ENCODE measurements at regions not wholly inside any gene's neighbourhood (a gene's known extent, or its start where the extent isn't known, plus 50 kb on each side); places are given as distances from the start of the nearest gene placed in this dataset.
"Not testable (repeated sequence)": the region's sequence is repeated elsewhere in the genome, so short reads cannot be mapped to it uniquely, and the experiment has no call there.

DNA sequence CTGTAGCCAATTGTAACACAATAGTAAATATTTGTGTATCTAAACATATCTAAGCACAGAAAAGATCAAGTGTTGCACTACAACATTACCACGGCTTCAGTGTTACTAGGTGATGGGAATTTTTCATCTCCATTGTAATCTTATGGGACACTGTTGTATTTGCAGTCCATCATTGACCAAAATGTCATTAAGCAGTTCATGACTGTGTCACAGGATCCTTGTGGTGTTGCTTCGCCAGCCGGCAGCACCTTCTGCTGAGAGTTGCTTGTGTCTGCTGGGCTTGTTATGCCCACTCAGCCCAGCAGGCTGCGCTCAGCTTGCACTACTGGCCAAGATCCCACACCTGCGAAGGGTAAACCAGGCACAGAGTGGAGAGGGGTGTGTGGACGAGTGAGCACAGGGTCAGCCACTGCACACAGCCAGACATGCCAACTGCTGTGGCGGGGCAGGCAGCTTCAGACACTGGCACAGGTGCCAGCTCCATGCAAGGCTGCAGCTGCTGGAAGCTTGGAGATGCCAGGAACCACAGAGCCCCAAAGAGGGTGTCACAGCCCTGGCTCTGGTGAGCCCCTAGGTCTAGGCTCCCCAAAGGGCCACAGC is 273.7 kb downstream of the CETN3 start:
- DNase-seq (ENCODE audit: low read depth in 2 of 2, low spot score in 1 of 2) = no peak

DNA sequence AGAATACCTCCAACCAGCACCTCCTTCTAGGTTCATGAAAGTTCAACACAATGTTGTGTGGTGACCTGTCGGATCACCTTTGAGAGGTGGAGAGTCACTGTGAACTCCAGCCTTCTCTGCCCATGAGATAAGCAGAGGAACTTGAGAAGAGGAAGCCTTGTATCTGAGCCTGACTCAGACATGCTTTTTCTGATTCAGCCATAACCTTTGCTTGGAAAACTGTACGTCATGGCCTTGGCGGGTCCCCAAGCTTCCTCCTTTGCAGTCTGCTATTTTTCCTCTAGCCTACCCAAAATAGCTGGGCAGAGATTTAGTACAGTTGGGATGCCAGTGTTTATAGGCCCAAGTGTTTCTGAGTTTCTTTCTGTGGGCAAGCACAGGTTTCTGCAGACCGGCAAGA is 274.7 kb downstream of the CETN3 start:
- DNase-seq (ENCODE audit: low read depth in 2 of 2, low spot score in 1 of 2) = no peak

DNA sequence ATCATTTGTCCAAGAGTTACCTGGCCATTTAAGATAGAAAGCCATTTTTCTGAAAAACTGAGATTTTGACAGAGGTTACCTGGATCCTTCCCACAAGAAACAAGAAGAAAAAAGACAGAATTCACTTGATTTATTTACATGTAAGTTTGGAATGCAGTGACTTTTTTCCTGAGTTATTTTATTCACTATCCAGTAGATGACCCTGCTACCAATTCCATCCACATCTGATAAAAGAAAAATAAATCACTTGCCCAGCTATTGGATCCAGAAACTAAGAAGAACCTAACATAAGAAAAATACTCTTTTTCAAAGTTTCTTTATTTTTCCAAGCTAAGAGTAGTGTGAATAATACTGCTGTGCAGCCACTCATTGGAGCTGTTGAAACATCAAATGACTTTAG is 275.2 kb downstream of the CETN3 start:
- DNase-seq (ENCODE audit: low read depth in 2 of 2, low spot score in 1 of 2) = no peak

DNA sequence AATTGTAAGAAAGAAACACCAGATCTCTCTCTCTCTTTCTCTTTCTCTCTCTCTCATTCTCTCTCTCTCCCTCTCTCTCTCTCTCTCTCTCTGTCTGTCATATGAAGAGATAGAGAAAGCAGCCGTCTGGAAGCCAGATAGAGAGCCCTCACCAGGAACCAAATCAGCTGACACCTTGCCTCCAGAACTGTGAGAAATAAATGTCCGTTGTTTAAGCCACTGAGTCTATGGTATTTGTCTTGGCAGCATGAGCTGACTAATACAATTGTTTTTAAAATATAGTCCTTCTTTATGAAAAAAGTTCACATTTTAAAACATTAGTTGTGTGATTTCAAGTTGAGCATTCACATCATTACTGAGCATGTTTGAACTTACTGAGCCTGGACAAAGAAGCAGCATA is 275.6 kb downstream of the CETN3 start:
- DNase-seq (ENCODE audit: low read depth in 2 of 2, low spot score in 1 of 2) = no peak

DNA sequence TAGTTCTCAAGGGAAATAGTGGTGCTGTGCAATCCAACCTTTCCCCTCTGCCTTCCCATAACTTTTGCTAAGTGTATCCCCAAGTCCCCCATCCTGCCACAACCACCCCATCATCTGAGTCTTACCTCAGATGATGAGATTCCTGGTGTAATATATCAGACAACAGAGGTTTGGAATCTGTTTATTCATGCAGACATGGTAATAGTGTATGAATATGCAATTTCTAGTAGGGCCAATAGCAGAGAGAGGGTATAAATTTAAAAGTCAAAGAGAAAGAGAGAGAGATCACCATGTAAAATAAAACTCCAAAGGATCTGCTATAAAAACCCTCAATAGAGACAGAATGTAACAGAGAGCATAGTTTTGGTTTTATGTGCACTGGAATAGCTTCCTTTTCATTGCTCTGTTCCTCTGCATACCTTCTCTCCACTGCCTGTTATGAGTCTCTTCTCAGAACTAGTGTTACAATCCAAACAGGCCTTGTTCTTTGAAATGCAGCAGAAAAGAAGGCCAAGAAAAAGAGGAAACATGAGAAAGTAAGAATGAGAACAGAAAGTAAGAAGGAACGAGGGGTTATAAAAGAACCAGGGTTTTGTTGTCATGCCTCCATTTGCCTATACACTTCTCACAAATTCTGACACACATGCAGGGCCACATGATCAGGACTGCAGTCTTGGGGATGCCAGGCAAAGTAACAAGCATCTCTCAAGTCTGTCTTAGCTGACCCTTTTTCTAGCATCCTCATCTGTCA is 278.0 kb downstream of the CETN3 start:
- DNase-seq (ENCODE audit: low read depth in 2 of 2, low spot score in 1 of 2) = no peak

DNA sequence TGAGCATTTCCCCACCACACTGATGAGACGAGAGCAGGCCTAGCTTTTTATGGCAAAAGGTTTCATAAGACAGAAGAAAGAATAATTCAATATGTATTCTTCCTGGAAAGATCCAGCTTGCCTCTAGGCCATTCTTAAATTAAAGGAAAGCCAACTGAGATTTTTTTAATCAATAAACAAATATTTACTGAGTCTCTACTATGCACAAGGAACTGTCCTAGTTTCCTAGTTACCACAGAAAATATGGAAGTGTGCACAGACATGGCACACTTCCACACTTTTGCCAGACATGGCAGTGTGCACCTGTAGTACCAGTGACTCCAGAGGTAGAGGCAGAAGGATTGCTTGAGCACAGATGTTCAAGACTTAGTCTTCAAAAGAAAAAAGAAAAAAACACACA is 281.0 kb downstream of the CETN3 start:
- DNase-seq (ENCODE audit: low read depth in 2 of 2, low spot score in 1 of 2) = no peak

DNA sequence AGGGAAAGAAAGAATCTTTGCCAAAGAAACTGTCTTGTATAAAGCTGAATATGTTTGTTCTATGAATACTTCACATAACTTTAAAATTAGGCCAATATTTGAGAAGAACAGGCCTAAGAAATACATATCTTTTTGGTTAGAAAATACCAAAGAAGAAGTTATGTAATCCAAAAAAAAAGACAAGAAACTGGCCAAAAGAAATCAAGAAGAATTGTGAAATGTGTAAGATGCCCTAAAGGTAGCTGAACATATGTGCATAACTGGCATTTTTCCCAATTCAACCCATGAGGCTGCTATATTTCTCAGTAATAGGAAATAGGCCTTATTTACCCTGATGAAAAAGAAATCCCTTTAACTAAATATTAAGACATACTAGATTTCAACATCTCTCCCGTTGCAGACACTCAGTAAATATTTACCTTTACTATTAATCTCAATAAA is 290.0 kb downstream of the CETN3 start:
- no peak for DNase-seq (ENCODE audit: low read depth in 2 of 2, low spot score in 1 of 2)

DNA sequence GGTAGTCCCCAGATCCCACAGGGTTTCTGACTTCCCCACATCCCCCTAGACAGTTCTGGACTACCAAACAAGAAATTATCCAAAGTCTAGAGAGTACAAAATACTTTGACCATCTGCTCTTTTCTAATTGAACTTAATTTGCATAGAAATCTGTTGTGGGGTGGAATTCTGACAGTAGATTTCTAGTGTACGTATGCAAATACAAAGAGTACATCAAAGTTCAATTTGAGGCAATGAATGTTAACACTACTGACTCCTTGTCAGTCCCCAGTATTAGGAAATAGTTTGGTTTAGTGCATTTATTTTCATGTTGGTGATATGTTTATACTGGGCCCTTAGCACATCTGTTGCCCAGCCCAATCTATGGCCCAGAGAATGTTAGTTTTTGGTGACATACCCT is 292.6 kb downstream of the CETN3 start:
- DNase-seq (ENCODE audit: low read depth in 2 of 2, low spot score in 1 of 2) = no peak

DNA sequence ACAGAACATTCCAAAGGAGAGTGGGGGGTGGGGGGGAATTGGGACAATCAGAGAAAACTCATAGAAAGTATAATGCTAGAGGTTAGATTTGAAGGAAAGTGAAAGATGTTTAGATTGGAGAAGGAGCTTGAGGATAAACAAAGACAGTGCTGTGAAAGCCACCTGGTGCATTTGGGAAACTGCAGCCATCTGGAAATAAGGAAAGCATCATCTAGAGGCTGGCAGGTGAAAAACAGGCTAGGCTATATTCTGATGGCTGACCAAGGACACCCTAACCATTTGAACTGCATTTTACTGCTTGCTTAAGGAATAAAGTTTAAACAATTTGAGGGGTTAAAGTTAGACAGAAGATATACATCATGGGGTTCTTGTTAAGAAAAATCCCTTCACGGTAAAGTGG is 296.4 kb downstream of the CETN3 start:
- no peak for DNase-seq (ENCODE audit: low read depth in 2 of 2, low spot score in 1 of 2)

DNA sequence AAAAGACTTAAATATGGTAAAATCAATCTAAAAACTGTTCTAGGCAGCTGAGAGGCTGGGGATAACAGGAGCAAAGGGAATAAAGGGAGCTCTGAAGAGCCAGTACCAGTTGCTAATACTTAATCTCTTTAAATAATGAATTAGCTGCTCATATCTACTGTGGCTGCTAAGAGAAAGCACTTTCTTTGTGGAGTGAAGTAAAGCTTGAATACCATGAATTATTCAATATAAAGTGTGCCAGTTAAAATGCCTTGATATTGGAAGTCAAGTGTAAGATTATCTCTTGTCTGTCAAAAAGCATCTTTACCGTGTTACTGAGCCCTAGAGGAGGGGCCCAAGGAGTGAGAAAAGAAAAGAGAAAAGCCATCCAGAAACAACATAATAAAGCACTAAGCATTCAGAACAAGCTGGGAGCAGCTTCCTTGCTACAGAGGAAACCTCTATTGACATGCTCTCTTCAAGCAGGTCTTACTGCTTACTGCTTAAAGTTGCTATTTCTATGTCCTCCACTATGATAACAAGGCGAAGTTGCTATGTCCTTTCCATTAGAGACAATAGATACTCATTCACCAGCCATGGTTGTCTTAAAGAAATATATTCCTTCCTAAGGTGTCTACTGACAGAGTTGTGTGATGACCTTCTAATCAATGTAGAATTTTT is 297.4 kb downstream of the CETN3 start:
- DNase-seq (ENCODE audit: low read depth in 2 of 2, low spot score in 1 of 2) = no peak

DNA sequence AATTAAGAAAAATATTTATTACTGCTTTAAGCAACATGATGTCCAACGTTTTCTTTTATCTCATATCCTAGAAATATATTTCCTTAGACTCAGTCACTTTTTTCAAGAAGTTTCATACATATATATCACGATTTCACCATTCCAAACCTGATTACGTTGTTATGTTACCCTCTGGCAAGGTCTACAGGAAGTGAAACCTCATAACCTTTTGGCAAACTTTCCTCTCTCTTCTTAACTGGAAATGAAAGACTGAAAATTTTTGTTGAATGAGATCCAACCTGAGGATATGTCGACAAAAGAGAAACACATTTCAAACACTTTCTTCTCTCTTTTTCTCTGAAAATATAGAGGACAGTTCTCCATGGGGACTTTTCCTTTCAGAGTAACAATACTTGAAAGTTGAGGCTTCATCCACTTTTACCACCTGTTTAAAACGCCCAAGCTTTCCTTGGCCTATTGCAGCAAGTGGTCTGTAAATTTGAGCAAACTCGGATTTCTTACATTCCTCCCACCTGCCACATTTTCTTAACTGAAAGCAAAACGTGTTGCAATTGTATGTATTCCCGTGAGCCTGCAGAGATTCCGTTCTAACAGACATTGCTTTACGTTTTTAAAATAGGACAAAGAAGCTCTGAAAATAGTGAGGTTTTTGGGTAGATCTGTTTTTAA is 298.1 kb downstream of the CETN3 start:
- no peak for DNase-seq (ENCODE audit: low read depth in 2 of 2, low spot score in 1 of 2)

DNA sequence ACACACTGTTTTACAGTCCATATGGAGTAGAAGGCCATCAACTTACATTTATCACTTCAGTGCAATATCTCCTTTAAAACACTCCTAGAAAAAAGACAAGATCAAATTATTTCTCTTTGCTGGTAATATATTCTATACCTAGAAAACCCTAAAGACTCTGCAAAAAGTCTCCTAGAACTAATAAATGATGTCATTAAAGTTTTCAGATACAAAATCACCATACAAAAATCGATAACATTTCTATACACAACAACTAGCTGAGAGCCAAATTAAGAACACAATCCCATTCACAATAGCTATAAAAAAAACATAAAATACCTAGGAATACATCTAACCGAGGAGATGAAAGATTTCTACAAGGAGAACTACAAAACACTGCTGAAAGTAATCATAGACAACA is 300.3 kb downstream of the CETN3 start:
- no peak for DNase-seq (ENCODE audit: low read depth in 2 of 2, low spot score in 1 of 2)

DNA sequence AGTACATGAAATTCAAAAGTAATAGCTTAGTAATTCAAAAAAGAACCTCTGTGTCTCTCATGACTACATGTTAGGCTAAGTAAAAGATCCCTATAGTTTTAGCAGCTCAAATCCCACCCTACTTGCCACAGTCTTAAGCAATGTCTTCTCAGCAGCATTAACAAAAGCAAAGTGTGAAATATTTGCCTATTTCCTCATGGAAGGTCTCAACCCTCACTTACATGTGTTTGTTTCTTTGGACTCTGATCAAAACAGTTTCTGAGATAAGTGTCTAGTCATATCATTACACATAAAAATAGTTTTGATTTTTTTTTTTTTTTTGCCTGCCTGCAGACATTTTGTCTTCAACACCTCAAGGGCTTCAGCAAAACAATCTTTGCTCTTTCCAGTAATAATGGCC is 310.5 kb downstream of the CETN3 start:
- no peak for DNase-seq (ENCODE audit: low read depth in 2 of 2, low spot score in 1 of 2)

DNA sequence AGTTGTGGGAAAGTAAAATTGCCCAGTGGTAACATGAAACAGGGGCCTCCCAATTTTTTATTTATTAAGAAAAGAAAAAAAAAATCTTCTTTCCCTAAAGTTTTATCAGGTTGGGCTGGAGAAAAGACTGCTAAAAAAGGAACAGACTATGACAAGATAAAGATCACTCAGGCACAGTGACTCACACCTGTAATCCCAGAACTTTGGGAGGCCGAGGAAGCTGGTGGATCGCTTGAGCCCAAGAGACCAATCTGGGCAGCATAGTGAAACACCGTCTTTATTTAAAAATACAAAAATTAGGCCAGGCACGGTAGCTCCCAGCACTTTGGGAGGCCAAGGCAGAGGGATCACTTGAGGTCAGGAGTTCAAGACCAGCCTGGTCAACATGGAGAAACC is 312.5 kb downstream of the CETN3 start:
- no peak for DNase-seq (ENCODE audit: low read depth in 2 of 2, low spot score in 1 of 2)

DNA sequence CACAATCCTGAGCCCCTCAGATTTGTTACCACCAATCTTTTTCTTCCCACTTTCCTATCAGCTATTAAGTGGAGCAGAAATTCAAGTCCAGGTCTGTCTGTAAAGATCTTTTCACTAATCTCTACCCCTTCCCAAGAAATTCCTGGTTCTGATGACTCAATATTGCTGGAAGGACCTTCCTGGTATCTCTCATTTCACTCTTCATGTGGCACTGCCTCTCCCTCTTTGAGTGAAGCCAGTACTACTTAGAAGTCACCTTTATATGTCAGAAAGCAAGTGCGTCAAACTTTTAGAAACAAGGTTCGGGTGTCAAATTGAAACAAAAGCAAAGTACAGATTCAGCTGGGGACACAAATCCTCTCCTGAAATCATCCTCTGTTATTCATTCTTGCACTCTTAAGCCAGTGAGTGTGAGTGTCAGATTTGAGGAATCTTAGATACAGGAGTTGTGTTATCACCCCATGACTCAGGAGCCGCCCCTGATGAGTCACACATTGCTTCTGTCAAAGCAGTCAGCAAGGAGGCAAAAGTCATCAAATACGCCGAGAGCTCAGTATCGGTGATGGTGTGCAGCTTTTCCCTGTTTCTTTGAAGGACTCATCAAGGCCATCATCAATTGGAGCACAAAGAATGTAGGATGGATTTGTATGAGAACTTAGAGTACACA is 313.0 kb downstream of the CETN3 start:
- DNase-seq (ENCODE audit: low read depth in 2 of 2, low spot score in 1 of 2) = no peak

DNA sequence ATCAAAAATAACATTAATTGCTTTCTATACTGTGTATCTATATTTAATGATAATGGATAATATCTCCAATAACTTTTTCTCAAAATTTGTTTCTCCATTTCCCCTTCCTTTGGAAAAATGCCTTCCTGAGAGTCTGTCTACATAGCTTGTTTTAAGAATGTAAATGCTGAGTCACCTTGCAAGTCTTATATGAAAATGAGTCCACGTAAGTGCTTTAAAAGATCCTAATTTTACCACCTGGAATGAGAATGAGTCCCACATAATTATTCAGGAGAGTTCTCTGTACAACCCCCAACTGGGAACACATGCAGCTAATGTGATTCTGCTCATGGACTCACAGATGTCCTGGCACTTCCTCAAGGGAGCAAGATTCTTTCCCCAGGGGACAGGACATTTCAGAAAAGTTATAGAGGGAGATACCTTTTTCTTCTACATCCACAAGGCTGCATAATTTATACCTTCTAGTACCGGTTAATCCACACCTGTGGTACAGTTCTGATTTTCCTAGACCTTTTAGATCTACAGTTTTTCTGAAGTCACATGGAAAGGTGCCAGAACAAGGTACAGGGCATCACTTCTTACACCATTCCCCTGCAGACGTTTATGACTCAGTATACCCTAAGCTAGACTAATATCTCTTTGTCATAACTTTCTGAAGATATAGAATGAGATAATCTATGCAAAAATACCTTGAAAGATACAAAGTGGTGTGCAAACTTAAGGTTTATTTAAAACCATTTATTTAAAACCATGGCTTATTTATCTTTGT is 314.1 kb downstream of the CETN3 start:
- no peak for DNase-seq (ENCODE audit: low read depth in 2 of 2, low spot score in 1 of 2)

DNA sequence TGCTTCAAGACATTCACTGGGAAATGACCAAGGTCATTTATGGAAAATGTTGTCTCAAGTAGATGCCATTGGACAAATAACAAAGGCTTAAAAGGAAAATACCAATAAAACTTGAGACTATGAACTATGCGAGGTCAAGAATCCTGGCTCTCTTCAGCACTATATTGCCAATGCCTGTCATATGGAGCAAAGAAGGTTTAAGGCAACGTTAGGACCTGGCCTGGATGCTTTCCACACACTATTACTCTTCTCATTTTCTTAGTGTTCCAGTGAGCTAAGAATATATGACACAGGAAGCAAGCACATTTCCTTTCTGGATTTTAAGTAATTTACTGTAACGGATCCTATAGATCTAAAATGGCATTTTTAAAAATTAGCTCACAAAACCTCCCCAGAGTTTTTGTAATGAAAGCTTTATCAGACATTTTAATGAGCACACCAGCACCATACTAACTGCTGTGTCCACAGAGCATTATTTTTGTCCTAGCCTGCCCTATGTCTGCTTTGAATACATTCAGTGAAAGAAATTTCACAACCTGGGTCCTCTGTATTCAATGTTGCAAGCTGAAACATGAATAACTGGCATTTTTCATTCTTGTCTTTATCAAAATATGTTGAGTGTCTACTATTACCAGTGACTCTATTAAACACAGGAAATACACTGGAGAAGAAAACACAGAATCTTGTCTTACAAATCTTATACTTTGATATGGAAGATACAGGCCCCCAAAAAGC is 315.6 kb downstream of the CETN3 start:
- DNase-seq (ENCODE audit: low read depth in 2 of 2, low spot score in 1 of 2) = no peak

DNA sequence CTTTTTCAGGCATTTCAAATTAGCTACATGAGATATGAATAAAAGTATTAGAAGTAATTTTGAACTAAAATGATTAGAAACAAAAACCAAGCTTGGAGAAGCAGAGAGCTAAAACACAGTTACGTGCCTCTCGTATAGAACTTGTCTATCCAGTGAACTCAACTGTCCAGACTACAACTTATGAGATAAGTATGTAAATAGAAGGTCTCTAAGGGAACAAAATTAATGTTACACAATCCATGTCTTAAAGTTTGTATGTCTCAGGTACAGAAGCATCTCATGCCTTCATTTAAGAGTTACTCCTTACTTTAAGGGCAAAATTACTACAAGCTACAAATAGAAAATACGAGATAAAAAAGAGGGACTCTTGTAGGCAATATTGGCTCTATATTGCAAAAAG is 316.8 kb downstream of the CETN3 start:
- no peak for DNase-seq (ENCODE audit: low read depth in 2 of 2, low spot score in 1 of 2)

DNA sequence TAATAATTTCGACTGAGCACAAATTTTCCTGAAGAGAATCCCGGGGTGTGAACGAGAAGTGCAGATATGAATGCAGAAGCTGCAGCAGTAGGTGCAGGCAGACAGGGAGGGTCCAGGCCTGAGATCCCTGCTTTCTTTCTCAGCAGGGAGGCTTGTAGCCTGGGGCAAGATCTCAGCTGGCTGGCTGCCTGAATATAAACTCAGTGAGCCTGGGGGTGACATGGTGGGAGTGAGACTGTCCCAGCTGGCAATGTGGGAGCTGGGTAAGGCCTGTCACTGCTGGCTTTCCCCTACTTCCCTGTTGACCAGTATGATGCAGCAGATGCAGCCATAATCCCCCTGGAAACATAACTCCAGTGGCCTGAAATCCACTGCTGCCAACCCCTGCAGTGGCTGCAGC is 325.2 kb downstream of the CETN3 start:
- no peak for DNase-seq (ENCODE audit: low read depth in 2 of 2, low spot score in 1 of 2)

DNA sequence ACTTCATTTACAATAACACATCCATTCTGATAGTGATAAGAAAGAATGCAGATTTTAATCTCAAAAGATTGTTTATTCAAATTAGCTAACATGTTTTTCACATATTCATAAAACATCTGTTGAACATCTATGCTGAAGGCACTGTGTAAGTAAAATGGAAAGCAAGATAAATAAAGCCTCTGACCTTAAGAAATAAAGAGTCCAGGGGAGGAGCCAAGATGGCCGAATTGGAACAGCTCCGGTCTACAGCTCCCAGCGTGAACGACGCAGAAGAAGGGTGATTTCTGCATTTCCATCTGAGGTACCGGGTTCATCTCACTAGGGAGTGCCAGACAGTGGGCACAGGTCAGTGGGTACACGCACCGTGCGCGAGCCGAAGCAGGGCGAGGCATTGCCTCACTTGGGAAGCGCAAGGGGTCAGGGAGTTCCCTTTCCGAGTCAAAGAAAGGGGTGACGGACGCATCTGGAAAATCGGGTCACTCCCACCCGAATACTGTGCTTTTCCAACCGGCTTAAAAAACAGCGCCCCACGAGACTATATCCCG is 336.5 kb downstream of the CETN3 start:
- not testable (repeated sequence) for DNase-seq (ENCODE audit: low read depth in 2 of 2, low spot score in 1 of 2)

All from stimulated activated CD8-positive, alpha-beta memory T cell treated with anti-CD3 and anti-CD28 coated beads, Interleukin-4, amount 100 ng/mL, for 1 hour (primary cell).